ENCODE measurements at regions not wholly inside any gene's neighbourhood (a gene's known extent, or its start where the extent isn't known, plus 50 kb on each side); places are given as distances from the start of the nearest gene placed in this dataset.

GRCh38 chr11:69970785-69971535 is 107.2 kb upstream of the ANO1 start:
- no peak for DNase-seq (ENCODE audit: low read depth)

- no peak for DNase-seq (ENCODE audit: low read depth)
These were observed 106.4 kb upstream of the ANO1 start for GRCh38 chr11:69971741-69972140.

DNA sequence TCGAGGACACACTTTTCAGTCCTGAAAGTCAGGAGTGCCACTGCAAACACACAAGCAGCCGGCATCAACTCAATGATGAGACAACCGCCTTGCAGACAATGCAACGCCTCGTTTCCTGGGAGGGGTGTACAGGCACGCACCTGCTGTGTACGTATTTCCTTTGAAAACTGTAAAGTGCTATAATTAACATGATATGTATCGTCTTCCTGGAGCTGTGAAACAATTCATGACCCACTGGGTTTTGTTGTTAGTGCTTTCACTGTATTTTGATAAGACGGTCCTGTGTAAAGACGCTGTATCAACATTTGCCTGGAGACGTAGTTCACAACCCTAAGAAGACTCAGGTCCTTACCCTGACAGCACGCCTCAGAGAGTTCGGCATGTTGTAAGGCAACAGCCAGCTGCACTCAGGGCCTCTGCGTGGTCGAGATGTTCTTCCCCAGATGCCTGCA is 105.7 kb upstream of the ANO1 start:
- DNase-seq (ENCODE audit: low read depth) = no peak

- no peak for DNase-seq (ENCODE audit: low read depth)
These were observed 103.6 kb upstream of the ANO1 start for GRCh38 chr11:69974528-69974927.

DNA sequence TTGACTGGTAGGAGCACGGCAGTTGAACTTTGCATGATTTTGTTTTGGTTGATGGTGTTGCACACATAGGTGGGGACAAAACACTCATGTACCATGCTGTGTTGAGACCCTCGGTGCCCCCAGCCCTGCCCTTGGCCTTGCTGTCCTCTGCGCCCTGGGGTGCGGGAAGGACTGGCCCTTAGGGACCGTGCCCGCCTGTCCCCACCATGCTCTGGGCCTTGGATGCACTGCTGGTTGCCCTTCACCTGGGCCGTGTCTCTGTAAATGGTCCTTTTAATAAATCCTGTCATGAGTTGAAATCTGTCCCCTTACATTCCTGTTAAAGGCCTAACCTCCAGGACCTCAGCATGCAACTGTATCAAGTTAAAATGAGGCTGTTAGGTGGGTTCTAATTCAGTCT is 102.3 kb upstream of the ANO1 start:
- no peak for DNase-seq (ENCODE audit: low read depth)

- no peak for DNase-seq (ENCODE audit: low read depth)
These were observed 101.3 kb upstream of the ANO1 start for GRCh38 chr11:69976794-69977193.

DNA sequence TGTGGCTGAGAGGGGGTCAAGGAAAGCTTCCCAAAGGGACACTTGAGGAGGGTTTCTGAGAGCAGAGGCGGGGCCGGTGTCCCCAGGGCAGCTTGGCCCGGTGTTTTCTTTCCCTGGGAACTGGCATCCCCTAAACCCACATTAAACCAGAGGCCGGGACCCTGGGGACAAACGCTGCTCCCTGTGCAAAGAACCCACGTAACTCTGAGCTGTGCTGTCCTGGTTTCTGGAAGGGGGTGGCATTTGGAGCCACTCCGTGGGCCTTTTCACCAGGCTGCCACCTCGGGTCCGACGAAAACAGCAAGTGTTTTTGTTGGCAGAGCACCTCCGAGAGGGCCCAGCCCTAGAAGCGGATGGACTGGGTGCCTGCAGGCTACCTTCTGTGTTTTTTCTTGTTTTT is 100.2 kb upstream of the ANO1 start:
- no peak for DNase-seq (ENCODE audit: low read depth)

- no peak for DNase-seq (ENCODE audit: low read depth)
These were observed 99.1 kb upstream of the ANO1 start for GRCh38 chr11:69978841-69979614.

- DNase-seq (ENCODE audit: low read depth) = no peak
These were observed 98.5 kb upstream of the ANO1 start for GRCh38 chr11:69979632-69980031.

DNA sequence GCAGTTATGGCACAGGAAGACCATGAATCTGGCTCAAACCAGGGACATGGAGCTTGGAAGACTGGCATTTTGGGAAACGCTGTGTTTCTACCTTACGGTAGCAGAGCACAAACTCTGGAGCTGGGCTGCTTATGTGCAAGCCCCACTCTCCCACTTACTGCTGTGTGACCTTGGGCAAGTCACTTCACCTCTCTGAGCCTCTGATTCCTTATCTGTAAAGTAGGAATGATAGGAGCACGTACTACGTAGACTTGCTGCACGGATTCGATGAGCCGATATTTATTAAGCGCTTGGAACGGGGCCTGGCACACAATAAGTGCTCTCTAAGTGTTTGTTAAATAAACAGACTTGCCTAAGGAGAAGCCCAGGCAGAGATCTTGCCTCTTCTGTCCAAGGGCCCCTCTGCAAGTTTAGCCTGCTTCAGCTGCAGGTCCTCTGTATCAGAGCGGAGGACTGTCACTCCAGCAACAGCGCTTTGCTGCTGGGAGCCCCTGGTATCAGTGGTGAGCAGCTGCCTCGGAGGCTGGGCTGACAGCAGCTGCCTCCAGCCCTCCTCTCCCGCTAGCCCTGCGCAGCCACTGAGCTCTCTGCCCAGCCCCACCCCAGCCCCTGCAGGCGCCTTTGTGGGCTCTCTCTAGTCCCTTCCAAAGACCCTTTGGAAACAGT is 96.9 kb upstream of the ANO1 start:
- no peak for DNase-seq (ENCODE audit: low read depth)

DNA sequence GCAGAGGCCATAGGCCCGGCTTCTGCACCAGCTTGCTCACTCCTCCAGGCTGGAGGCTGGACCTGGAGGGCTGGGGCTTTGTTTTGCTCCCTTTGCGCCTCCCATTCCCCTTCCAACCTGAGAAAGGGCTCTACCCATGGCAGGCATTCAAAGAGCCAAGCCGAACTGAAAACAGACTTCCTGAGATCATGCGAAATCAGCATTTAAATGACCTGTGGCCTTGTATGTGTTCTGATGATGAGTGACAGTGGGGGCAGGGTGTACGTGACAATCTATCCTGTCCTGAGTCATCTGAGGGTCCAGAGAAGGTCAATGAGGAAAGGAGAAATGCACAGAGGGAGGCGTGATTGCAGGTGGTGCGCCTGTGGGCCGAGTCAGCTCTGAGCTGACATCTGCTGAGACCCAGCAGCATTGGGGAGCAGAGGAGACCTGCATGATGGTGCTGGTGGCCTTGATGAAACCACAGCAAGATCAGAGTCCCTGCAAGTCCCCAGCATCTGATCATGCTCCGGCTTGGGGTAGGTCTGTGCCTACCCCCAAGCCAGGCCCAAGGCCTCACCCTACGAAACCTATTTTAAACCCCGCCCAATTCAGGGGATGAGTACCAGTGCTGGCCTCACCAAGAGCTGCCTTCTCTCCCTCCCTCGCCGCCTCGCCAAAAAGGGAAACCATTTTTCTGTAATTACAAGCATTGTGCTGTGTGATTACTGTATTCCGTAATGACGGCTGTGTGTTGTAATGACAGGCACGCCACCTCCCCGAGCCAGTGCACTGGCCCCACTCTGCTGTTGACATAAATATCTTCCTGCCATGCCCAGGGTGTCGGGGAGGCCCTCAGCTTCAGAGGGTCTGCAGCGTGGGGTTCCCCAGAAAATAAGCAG is 95.2 kb upstream of the ANO1 start:
- DNase-seq (ENCODE audit: low read depth) = no peak

DNA sequence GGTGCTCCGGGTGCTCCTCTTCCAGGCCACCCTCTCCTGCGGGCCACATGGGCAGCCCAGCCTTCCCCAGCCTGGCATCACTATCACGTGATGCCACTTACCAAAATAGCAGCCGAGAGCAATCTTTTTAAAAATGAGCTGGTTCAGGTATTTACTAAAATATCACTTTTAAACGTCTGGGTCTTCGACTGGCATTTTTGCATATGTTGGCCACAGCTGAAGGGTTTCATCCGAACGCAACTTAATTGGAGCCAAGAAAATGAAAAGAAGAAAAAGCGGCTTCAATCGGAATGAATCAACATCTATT is 94.6 kb upstream of the ANO1 start:
- no peak for DNase-seq (ENCODE audit: low read depth)

DNA sequence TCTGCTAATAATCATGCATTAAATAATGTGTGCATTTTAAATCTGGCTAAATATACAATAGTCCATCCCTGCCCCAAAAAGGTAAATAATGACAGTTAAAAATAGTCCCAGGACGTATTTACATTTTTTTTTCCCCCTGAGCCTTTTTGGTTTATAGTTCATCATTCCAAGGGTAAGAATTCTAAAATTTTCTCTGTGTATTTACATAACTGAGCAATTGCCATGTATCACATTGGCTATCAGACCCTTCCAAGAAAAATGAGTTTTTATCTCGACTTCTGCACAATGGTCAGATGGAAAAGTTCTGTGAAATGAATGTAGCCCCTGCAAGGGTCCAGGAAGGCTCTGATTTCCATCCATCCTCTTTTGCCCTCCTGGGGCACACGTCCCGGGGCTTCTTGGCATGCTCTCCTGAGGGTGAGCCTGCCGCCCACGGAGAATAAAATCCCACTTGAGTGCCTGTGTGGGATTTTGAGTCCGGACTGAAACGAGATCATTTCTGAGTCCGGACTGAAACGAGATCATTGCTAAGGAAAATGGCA is 94.1 kb upstream of the ANO1 start:
- DNase-seq (ENCODE audit: low read depth) = no peak

- no peak for DNase-seq (ENCODE audit: low read depth)
These were observed 93.5 kb upstream of the ANO1 start for GRCh38 chr11:69984457-69985261.

DNA sequence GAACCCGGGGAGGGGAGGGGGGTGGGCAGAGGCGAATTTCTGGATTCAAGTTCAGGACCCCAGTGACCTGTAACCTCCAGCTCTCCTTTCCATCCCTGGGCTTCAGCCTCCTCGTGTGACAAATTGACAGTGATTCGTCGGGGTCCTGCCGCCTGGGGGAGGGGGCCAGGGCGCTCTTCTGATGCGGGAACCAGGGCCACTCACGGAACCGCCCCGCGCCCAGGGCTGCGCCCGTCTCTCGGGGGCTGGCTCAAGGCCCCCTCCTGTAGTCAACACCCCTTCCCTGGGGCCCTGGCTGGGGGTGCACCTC is 92.8 kb upstream of the ANO1 start:
- no peak for DNase-seq (ENCODE audit: low read depth)

GRCh38 chr11:69985641-69986439 is 92.3 kb upstream of the ANO1 start:
- no peak for DNase-seq (ENCODE audit: low read depth)

DNA sequence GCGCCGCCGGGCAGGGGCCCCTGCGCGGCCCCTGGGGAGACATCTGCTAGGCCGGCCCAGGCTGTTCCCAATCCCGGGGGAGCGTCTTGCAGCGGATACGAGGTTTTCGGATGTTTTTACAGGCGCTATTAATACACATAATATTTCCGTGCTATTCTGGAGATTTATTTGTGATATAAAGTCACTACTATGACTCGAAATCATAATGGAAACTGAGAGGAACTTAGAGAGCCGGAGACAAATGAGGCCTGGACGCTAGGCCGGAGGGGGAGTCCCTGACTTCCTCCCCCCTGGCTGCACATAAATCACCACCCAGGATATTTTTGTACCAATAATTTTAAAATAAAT is 91.7 kb upstream of the ANO1 start:
- DNase-seq (ENCODE audit: low read depth) = no peak

DNA sequence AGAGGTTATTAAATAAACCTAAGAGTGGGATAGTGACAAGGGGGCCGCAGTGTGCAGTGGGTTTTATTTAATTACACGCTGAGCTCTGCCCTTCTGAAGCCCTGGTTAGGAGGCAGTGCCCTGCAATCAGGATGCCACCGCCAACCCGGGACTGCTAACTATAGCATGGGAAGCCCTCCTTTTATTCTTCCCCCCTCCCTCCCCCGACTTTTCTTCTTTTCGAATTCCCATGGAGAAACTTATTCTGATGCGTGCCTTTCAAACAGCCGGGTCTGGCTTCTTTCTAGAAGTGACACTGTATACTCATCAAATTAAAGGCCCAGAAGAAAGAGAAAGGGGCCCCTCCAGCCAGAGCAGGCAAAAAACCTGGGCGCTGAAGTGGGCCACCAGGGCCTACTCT is 91.3 kb upstream of the ANO1 start:
- no peak for DNase-seq (ENCODE audit: low read depth)

DNA sequence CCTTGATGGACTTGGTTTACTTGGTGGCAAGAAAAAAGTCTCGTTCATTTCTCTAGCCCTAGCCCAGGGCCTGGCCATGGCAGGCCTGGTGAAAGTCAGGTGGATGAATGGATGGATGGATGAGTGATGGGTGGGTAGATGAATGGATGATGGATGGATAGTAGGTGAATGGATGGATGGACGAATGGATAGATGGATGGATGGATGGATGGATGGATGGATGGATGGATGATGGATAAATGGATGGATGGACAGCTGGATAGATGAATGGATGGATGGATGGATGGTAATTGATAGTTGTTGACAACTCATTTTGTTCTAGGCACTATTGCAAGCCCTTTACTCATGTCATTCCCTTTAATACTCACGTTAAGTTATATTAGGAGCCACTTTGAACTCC is 86.1 kb upstream of the ANO1 start:
- DNase-seq (ENCODE audit: low read depth) = no peak

Data from LHCN-M2 (cell line).